IMR-90 (cell line): ENCODE measurements at regions not wholly inside any gene's neighbourhood (a gene's known extent, or its start where the extent isn't known, plus 50 kb on each side); places are given as distances from the start of the nearest gene placed in this dataset.

ENCODE experiments used
- ATAC-seq: fragments of 200-7000 bp; cut with Tn5 transposase; 2 replicates; pipeline ENCODE4 v1.9.1; 2020; ENCODE audit warnings: low read depth, mild to moderate bottlenecking, moderate library complexity
- BruUV-seq: library from RNA; stranded (reverse); fragments of 400-500 nt; replicated peaks from 2 replicates; lab custom pipeline; 2021; lab: Mats Ljungman, UMichigan
- CTCF ChIA-PET: fragments of 300-600 bp; formaldehyde crosslinking; extraction: SDS; loops from one replicate; lab custom pipeline; 2021; ENCODE audit warnings: antibody characterized with exemption; lab: Yijun Ruan, JAX
- POLR2A ChIA-PET: fragments of 300-600 bp; sonication (Branson Sonifier 250); formaldehyde crosslinking; loops from one replicate; lab custom pipeline; 2022; ENCODE audit warnings: antibody characterized with exemption; ENCODE audit not compliant: unreplicated experiment; lab: Charles Lee
- DNase-seq: peaks from one replicate; pipeline ENCODE4 v3.0.0; 2013
- H2AFZ ChIP-seq: replicated peaks from 2 replicates; pipeline ENCODE3; 2013; ENCODE audit warnings: low read length, mild to moderate bottlenecking; ENCODE audit not compliant: poor library complexity
- H2AK5ac ChIP-seq: 2 replicates; pipeline ENCODE4 v1.6.1; 2013; ENCODE audit warnings: low read depth, low read length, inconsistent platforms
- H2AK9ac ChIP-seq: replicated peaks from 2 replicates; pipeline ENCODE3; 2013; ENCODE audit warnings: mild to moderate bottlenecking, low read depth, low read length, moderate library complexity; ENCODE audit not compliant: poor library complexity
- H2BK120ac ChIP-seq: 2 replicates; pipeline ENCODE4 v1.6.1; 2013; ENCODE audit warnings: low read depth, low read length, inconsistent platforms
- H2BK15ac ChIP-seq: 3 replicates; pipeline ENCODE4 v1.6.1; 2013; ENCODE audit warnings: low read depth, low read length, inconsistent platforms
- H2BK20ac ChIP-seq: 2 replicates; pipeline ENCODE4 v1.6.1; 2013; ENCODE audit warnings: low read depth, mild to moderate bottlenecking, inconsistent platforms, low read length, moderate library complexity
- H2BK5ac ChIP-seq: 2 replicates; pipeline ENCODE4 v1.6.1; 2013; ENCODE audit warnings: mild to moderate bottlenecking, low read depth, low read length, inconsistent platforms; ENCODE audit not compliant: poor library complexity, severe bottlenecking
- H3K14ac ChIP-seq: replicated peaks from 2 replicates; pipeline ENCODE4 v1.6.1; 2013; ENCODE audit warnings: low read depth, low read length, inconsistent platforms
- H3K18ac ChIP-seq: 2 replicates; pipeline ENCODE4 v1.6.1; 2013; ENCODE audit warnings: low read depth, low read length, control low read depth
- H3K23ac ChIP-seq: 2 replicates; pipeline ENCODE4 v1.6.1; 2013; ENCODE audit warnings: low read depth, low read length, inconsistent platforms
- H3K27ac ChIP-seq: 2 replicates; pipeline ENCODE4 v1.5.1; 2013; ENCODE audit warnings: mild to moderate bottlenecking, control low read depth, low read length; ENCODE audit not compliant: insufficient read depth
- H3K27me3 ChIP-seq: 2 replicates; pipeline ENCODE4 v1.6.1; 2013; ENCODE audit warnings: low read length; ENCODE audit not compliant: control insufficient read depth, insufficient read depth
- H3K36me3 ChIP-seq: 2 replicates; pipeline ENCODE4 v1.6.1; 2013; ENCODE audit warnings: low read length, mixed read lengths; ENCODE audit not compliant: control insufficient read depth, insufficient read depth
- H3K4ac ChIP-seq: 2 replicates; pipeline ENCODE4 v1.6.1; 2013; ENCODE audit warnings: low read depth, low read length, inconsistent platforms
- H3K4me1 ChIP-seq: 2 replicates; pipeline ENCODE4 v1.6.1; 2013; ENCODE audit warnings: low read length, mixed read lengths; ENCODE audit not compliant: control insufficient read depth, insufficient read depth
- H3K4me2 ChIP-seq: 2 replicates; pipeline ENCODE4 v1.6.1; 2013; ENCODE audit warnings: low read depth, mild to moderate bottlenecking, control low read depth, low read length, moderate library complexity
- H3K4me3 ChIP-seq: 2 replicates; pipeline ENCODE4 v1.5.1; 2013; ENCODE audit warnings: low read depth, mild to moderate bottlenecking, control low read depth, low read length, moderate library complexity; ENCODE audit not compliant: insufficient read depth
- H3K56ac ChIP-seq: 2 replicates; pipeline ENCODE4 v1.6.1; 2013; ENCODE audit warnings: low read length, inconsistent platforms; ENCODE audit not compliant: insufficient read depth; ENCODE audit errors: extremely low read depth
- H3K79me1 ChIP-seq, 2 experiments: 2 replicates each; pipeline ENCODE4 v1.6.1; 2013; ENCODE audit warnings: low read length in 2 of 2, inconsistent platforms in 1 of 2, low read depth in 1 of 2
- H3K9ac ChIP-seq: 2 replicates; pipeline ENCODE4 v1.6.1; 2013; ENCODE audit warnings: low read depth, low read length, control low read depth
- H3K9me1 ChIP-seq: 2 replicates; pipeline ENCODE4 v1.6.1; 2013; ENCODE audit warnings: low read length, inconsistent platforms; ENCODE audit not compliant: insufficient read depth
- H3K9me3 ChIP-seq: 2 replicates; pipeline ENCODE4 v1.6.1; 2013; ENCODE audit warnings: low read length; ENCODE audit not compliant: control insufficient read depth, insufficient read depth
- H4K20me1 ChIP-seq: 2 replicates; pipeline ENCODE4 v1.6.1; 2013; ENCODE audit warnings: low read length, inconsistent platforms; ENCODE audit not compliant: insufficient read depth
- H4K5ac ChIP-seq: 2 replicates; pipeline ENCODE4 v1.6.1; 2013; ENCODE audit warnings: mild to moderate bottlenecking, low read depth, low read length, control low read depth
- H4K8ac ChIP-seq, 2 experiments: 2 replicates each; pipeline ENCODE4 v1.6.1; 2013; ENCODE audit warnings: low read depth in 2 of 2, low read length in 2 of 2, control low read depth in 1 of 2, inconsistent platforms in 1 of 2
- H4K91ac ChIP-seq: 2 replicates; pipeline ENCODE4 v1.6.1; 2013; ENCODE audit warnings: low read depth, low read length, inconsistent platforms; ENCODE audit not compliant: insufficient read depth
- CEBPB ChIP-seq: IDR thresholded peaks from 2 replicates; pipeline ENCODE4 v1.6.1; 2012; ENCODE audit warnings: low read depth, low read length, improper control_type of control experiment
- MAZ ChIP-seq: IDR thresholded peaks from 2 replicates; pipeline ENCODE4 v1.6.1; 2012; ENCODE audit warnings: low read depth, mild to moderate bottlenecking, low read length, improper control_type of control experiment, moderate library complexity, borderline replicate concordance
- WGBS, 2 experiments: methylation state at CpG; one replicate each; pipeline versions ENCODE4 v1.1.5 to v1.1.7; 2013; ENCODE audit warnings: missing lambda C conversion rate in 2 of 2; ENCODE audit not compliant: insufficient read length in 1 of 2; ENCODE audit errors: extremely low coverage in 2 of 2; 5-methylcytosine and 5-hydroxymethylcytosine counted together
- dilution Hi-C: fragments of 300-500 bp; cut with HindIII; formaldehyde crosslinking; loops from one replicate; pipeline ENCODE4 v1.14.3; 2018; ENCODE audit warnings: low sequenced_read_pairs; ENCODE audit not compliant: unreplicated experiment
- in situ Hi-C: fragments of 300-500 bp; cut with MboI; formaldehyde crosslinking; loops from 3 replicates; pipeline ENCODE4 v1.14.3; 2019; ENCODE audit warnings: low sequenced_read_pairs, inconsistent platforms, mixed read lengths
- intact Hi-C: fragments of 100-400 bp; cut with micrococcal nuclease; formaldehyde crosslinking; loops from 2 replicates; pipeline ENCODE4 v1.10.0; 2022

DNA sequence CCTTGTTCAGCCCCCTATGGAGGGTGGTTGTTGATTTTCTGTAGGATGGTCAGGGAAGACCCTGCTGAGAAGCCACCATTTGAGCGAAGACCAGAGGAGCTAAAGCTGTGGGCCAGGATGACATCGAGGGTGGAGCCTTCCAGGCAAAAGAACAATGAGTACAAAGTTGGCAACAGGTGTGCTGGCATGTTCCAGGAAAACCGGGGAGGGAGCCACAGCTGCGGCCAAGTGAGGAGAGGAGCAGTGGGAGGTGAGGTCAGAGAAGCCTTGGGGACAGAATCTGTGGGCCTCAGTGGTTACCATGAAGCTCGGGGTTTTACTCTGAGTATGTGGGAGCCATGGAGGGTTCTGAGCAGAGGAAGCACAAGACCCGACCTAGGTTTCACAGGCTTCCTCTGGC lies 75.6 kb upstream of the ZNF479 start:
- Histone ChIP-seq H3K4me2 (no peak overlapping the region), H3K56ac (no peak overlapping the region), H3K18ac (no peak overlapping the region), H2BK120ac (no peak overlapping the region), H2BK5ac (no peak overlapping the region), H3K4me3 (no peak overlapping the region), H3K27me3 (no peaks in the 10 kb centered on the region), H2BK20ac (no peak overlapping the region), H2AK9ac (no peak overlapping the region), H4K20me1 (no peaks in the 10 kb centered on the region), H2BK15ac (no peak overlapping the region), H3K14ac (no peak overlapping the region), H4K8ac (no peak overlapping the region), H3K4ac (no peak overlapping the region), H3K9ac (no peak overlapping the region), H3K9me1 (no peaks in the 10 kb centered on the region), H3K36me3 (no peaks in the 10 kb centered on the region), H3K23ac (no peak overlapping the region), H3K79me1 (no peaks in the 10 kb centered on the region), H3K27ac (no peak overlapping the region), H4K91ac (no peak overlapping the region), H3K9me3 (peaks cover 32% of the 10 kb centered on the region), H4K5ac (no peak overlapping the region), H2AK5ac (no peak overlapping the region), H3K4me1 (no peaks in the 10 kb centered on the region), H2AFZ (no peak overlapping the region)
- TF ChIP-seq CEBPB (no peak), MAZ (no peak)
- in situ Hi-C loops = no loop called here
- no peak for DNase-seq
- ATAC-seq = no peak
- dilution Hi-C loops = no loop called here
- ChIA-PET CTCF (no interaction called here), POLR2A (no interaction called here)
- BruUV-seq = no TSS peak
- intact Hi-C loops = no loop called here
- WGBS, 2 experiments = 42% methylated on average over 4 of the region's 6 CpGs; no CpG with 5 or more reads in 1 of the 2 experiments
